ENCODE measurements at regions not wholly inside any gene's neighbourhood (a gene's known extent, or its start where the extent isn't known, plus 50 kb on each side); places are given as distances from the start of the nearest gene placed in this dataset.
A peak's percentile ranks its signal among the peaks of the same experiment; 100 is the strongest.

GRCh38 chr15:91476861-91477260 is 376.6 kb upstream of the SLCO3A1 start:
- DNase-seq, result no peak

DNA sequence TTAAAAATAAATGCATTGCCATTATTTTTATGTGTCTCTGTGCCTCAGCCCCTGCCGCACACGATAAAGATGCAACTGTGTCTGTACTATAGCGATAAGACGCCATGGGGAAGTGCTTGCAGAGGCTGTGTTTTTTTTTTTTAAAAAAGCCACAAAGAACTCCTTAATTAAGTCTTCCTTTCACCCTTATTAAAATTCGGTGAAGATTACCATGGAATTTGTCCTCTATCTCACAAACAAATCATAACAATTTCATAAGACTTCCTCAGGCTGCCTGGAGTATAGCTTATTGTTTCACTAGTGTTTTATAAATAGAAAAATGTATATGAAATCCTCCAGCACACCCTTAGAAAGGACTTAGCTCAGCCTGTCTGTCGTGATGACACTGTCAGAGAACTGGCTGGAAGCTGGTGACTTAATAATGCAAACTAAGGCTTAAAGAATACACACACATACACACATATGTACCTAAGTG is 374.8 kb upstream of the SLCO3A1 start:
- no peak for DNase-seq

GRCh38 chr15:91480426-91480825 is 373.1 kb upstream of the SLCO3A1 start:
- no peak for DNase-seq

- DNase-seq, result peak; percentile 63
Measured at GRCh38 chr15:91482799-91483198, 370.7 kb upstream of the SLCO3A1 start.

- no peak for DNase-seq
Measured at GRCh38 chr15:91484141-91484540, 369.4 kb upstream of the SLCO3A1 start.

DNA sequence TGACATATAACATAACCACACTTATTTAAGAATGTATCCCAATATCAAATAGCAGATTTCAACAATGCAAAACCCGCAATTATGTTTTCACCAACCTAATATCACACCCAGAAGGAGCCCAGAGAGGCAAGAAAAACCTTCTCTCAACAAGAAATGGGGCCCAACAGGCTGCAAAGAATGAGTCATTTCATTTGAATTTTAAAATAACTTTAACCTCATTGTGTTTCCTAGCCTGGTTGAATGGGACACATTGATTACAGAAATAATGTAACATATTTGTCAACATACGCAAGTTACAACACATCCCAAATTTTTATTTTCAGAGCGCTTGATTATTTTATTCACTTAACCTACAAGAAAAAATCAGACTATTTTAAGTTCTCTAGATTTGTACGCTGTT is 365.1 kb upstream of the SLCO3A1 start:
- no peak for DNase-seq

DNA sequence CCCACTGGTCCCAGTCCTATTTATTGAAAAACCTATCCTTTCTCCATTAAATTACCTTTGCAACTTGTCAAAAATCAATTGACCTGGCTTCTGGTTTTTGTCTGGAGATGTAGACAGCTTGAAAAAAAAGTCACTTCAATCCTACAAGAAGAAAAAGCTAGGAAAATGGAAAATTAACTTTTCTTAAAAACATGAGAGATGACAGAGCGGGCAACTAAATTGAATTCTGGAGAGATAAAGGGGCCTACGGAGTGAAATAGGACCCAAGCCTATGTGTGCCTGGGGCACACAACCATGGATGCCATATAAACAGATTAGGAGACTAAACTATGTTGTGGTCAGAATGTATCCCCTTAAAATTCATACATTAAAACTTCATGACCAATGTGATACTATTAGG is 363.3 kb upstream of the SLCO3A1 start:
- no peak for DNase-seq

GRCh38 chr15:91491101-91491950 is 362.2 kb upstream of the SLCO3A1 start:
- peak; percentile 38 for DNase-seq

DNA sequence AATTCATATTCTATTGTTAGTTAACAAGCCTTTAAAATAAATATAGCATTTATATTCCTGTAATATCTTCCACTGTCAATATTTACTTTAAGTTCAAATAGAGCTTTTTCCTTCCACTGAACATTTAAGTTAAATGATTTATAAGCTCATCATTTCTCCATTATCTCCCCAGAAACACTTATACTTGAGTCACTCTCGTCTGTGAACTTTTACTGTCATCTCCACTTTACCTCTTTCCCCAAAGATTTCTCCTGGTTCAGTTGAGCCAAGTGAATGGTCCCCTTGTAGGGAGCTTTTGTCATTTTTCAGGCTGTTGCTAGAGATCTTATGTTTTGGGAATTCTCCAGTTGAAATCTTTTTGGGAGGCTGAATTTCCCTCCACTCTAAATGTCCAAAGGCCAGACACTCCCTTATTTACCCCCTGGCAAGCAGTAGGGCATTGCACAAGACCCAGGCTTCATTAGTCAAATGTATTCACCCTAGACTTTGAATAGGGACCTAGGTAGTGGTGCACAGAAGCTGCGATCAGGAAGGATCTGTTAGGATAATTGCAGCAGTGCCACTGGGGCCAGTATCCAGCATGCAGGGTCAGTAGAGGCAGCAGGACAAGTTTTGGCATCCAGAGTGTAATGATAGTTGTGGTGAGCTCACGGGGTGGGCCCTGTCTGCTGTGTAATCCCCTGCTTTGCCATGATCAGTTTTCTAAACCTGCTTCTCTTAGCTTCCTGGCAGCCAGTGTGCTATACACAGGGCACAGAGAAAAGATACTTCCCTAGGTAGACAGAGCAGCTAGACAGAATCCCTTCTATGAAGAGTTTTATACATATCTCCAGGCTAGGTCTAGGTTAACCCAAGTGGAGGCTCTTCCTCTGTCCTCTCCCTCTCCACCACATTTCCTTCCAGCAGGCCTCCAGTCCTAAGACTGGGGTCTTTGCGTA is 356.5 kb upstream of the SLCO3A1 start:
- no peak for DNase-seq

- no peak for DNase-seq
Measured at GRCh38 chr15:91498046-91498748, 355.3 kb upstream of the SLCO3A1 start.

DNA sequence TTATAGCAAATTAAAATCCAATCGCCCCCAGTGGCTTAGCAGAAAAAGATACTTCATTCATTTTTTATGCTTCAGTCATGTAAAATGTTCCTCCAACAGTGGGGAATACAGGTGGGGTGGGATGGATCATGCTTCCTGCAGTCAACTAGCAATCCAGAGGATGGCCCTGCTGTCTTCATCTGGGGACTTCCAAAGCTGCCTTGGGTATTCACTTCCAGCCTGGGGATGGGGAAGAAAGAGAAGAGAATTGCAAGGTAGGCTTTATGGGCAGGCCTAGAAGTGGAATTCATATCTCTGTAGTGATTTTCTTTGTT is 354.8 kb upstream of the SLCO3A1 start:
- DNase-seq, result no peak

DNA sequence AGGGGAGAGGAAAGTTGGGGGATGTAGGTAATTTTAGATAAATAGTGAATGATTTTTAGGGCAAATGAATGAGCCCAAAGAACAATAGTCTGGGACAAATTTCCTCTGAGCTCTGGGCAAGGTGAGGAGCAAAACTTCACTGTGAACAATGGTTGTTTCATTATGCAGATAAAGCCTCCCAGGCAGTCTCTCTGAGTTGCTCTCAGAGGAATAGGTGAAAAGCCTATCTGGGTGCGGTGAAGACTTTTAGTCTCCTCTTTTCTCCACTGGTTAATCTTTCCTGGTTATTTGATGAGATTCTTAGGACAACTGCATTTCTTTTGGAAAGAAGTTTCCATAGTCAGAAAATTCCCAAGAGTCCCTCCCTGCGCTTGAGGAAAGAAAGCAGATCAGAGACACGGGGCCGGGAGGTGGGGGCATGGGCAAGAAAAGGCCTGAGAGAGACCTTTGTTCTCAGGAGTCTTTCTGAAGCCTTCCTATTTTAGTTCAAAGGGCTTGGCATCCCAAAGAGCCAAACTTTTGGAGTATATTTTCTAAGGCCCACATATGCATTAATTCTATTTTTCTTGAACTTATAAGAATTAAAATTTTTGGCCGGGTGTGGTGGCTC is 353.6 kb upstream of the SLCO3A1 start:
- no peak for DNase-seq

DNA sequence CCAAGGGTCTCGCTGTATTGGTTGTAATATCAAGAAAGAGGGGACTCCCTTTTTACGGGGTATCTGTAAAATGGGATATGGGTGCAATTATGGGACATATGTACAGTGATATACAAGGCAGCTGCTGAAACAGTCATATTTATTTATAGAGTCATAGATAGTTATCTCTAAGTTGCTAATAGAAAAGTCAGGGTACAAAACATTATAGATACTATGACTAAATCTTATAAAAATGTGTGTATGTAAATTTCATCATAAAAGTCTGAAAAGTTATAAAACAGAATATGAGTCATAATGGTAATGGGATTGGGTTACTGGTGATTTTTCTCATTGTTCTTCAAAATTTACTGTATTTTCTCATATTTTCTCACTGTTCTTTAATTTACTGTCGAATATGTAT is 344.9 kb upstream of the SLCO3A1 start:
- no peak for DNase-seq

DNA sequence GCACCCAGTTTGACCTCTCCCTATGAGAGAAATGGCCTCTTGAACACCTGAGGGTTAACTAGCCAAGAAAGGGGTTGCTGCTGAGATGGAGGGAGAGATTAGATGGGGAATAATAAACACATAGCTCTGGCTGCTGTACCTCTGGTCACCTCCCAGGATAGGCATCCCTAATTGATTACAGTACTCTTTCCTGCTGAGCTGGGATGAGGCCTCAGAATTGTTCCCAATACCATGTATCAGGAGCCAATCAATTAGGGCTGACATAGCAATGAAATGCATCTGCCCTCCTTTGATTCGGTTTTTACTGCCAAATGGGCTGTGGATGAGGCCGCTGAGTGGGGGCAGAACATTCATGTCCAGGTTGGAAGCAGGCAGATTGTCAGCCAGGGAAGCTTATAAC is 339.4 kb upstream of the SLCO3A1 start:
- no peak for DNase-seq

- no peak for DNase-seq
Measured at GRCh38 chr15:91515188-91515754, 338.2 kb upstream of the SLCO3A1 start.

DNA sequence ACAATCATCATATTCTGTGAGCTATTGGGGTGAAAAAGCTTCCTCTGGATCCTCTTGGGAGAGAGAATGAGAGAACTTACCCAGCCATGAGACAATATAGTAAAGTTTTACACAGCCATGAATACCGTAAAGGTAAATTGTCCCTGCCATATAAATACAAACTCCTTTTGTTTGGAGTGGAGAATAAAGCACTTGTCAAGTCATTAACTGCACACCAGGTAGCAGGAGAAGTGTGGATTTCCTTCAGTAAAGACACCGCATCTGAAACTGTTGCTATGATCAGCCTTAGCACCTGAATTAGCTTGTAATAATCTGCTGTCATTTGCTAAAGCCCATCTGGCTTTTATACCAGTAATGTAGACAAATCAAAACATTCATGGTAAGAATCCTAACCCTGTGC is 336.6 kb upstream of the SLCO3A1 start:
- no peak for DNase-seq

DNA sequence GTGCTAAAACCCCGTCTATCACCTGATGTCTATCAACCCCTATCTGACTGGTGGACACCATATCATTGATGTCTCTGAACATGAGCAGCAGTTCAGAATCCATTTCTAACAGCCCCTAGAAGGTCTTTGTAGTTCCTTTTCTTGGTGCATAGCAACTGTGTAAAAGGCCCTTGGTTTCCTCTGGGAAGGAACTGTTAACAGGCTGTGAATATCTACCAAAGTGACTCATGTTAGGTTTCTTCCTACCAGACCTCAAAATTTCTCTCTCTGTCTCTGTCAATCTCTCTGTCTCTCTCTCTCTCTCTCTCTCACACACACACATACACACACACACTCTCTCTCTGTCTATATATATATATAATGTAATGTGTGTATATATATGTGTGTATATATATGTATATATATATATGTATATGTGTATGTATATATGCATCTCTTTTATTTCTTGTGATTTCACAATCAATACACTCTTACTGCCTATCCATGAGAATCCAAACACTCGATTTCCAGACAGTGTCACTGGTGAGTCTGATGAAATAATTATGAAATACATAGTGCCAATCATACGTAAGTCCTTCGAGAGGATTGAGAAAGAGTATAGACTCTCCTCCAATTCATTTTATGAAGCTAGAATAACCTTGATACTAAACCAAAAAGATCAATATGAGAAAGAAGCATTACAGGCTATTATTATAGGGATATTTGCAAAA is 335.9 kb upstream of the SLCO3A1 start:
- no peak for DNase-seq

- no peak for DNase-seq
Measured at GRCh38 chr15:91520850-91521249, 332.7 kb upstream of the SLCO3A1 start.

DNA sequence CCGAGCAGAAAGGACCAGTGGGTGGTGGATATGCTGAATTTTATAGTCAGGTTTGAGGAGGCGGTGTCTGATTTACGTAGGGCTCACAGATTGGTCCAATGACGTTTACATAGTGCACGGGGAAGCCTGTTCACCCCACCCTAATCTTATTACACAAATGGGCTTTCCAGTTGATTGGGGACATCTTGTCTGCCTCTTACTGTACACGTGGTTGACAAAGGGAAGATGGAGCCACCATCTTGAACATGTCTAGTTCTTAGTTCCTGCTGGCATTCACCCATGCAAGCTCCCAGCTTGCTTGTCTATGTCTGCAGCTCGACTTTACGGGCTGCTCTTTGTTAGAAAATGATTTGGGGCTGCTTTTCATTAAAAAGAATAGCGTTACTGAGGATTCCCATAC is 332.0 kb upstream of the SLCO3A1 start:
- DNase-seq, result no peak

DNA sequence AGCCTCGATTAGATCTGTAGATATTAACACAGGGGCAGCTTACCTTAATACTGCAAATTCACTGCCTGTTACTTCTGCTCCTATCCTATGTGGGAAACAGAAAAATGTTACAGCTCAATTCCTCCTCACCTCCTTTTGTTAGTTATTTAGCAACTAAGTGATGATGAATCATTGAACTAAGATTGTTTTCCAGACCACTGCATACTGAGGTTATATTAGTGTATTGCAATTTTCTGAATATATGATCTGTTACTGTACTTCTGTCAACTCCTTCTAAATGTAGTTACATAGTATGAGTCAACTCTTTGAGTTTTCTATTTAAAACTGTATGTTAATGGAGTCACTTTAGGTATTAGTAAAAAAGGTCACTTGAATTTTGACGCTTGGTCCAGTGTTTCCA is 331.5 kb upstream of the SLCO3A1 start:
- no peak for DNase-seq

DNA sequence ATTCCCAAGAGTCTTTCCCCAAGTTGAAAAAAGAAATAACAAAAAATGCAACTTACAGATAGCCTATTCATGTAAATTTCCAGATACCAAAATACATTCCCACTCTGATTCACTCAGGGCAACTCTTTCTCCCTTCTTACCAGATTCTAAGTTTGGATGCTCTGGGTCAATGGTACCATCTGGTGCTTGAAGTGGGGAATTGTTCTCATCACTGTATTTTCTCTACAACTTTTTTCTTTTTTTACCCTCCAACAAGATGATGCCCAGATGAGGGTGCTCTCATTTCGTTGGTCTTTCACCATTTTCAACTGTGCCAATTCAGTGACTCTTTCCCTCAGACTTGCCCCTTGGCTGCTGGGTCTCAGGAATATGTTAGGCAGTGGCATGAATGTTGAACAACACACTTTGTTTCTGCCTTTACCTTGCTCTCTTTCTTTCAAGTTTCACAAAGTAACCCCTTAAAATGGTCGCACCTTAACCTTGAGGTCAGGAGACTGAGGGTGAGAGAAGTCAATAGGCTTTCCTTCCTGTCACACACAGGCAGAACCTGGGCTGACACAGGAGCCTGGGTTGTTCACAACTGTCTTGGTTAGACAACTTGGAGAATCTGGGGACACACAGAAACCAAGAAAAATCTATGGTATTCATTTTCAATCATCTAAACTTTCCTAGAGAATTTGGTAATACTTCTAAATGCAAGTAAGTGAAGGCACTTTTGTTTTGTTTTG is 330.7 kb upstream of the SLCO3A1 start:
- peak; percentile 63 for DNase-seq
